ENCODE measurements at regions not wholly inside any gene's neighbourhood (a gene's known extent, or its start where the extent isn't known, plus 50 kb on each side); places are given as distances from the start of the nearest gene placed in this dataset.
"Not testable (repeated sequence)": the region's sequence is repeated elsewhere in the genome, so short reads cannot be mapped to it uniquely, and the experiment has no call there.

DNA sequence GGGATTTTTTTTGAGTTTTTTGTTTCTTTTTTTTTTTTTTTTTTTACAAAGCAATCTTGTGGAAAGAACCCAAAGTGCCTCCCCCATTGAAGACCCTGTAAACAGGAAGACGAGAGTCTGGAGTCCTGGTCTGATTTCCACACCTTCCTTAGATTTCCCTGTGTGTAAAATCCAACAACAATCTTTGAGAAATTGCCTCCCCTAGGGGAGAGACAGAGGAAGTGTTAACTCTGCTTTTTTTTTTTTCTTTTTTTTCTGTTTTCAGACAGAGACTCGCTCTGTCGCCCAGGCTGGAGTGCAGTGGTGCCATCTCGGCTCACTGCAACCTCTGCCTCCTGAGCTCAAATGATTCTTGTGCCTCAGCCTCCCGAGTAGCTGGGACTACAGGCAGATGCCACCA is 82.0 kb upstream of the CLEC6A start:
- peak; percentile 26 for TF ChIP-seq CTCF (IDR thresholded peaks at IDR 0.05)
- not testable (repeated sequence) for TF ChIP-seq ZFX (IDR thresholded peaks at IDR 0.05; ENCODE audit: borderline replicate concordance)

All from 22Rv1 (cell line).